ENCODE measurements at regions not wholly inside any gene's neighbourhood (a gene's known extent, or its start where the extent isn't known, plus 50 kb on each side); places are given as distances from the start of the nearest gene placed in this dataset.

- TF ChIP-seq EP300 (IDR thresholded peaks at IDR 0.05), result no peak
- TF ChIP-seq CTCF (IDR thresholded peaks at IDR 0.05), result no peak
- TF ChIP-seq POLR2A (IDR thresholded peaks at IDR 0.05), result no peak
Measured at GRCh38 chr20:2240835-2241234, 55.0 kb upstream of the TGM3 start.
